ENCODE measurements at regions not wholly inside any gene's neighbourhood (a gene's known extent, or its start where the extent isn't known, plus 50 kb on each side); places are given as distances from the start of the nearest gene placed in this dataset.

DNA sequence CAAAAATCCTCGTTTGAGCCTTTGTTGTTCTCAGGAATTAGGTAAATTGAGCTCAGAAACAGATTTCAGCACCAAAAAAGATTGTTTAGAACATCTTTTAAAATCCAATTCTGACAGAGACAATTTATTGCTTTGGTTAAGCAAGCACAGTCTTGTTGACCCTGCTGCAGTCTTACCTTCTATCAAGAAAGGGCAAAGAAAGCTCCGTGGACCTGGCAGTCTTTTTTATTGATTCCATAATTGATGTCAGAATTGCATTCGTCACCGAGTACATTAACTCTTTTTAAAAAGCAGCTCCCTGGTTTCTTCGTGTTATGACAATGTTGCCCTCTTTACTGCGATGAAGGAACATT lies 334.8 kb downstream of the FGFR2 start:
- TF ChIP-seq, protein P1, sequence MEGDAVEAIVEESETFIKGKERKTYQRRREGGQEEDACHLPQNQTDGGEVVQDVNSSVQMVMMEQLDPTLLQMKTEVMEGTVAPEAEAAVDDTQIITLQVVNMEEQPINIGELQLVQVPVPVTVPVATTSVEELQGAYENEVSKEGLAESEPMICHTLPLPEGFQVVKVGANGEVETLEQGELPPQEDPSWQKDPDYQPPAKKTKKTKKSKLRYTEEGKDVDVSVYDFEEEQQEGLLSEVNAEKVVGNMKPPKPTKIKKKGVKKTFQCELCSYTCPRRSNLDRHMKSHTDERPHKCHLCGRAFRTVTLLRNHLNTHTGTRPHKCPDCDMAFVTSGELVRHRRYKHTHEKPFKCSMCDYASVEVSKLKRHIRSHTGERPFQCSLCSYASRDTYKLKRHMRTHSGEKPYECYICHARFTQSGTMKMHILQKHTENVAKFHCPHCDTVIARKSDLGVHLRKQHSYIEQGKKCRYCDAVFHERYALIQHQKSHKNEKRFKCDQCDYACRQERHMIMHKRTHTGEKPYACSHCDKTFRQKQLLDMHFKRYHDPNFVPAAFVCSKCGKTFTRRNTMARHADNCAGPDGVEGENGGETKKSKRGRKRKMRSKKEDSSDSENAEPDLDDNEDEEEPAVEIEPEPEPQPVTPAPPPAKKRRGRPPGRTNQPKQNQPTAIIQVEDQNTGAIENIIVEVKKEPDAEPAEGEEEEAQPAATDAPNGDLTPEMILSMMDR (IDR thresholded peaks at IDR 0.05; ENCODE audit: insufficient read depth, low read depth, low read length, missing control alignments), result no peak
- no peak overlapping the region for H3K4me3 ChIP-seq (ENCODE audit: low read depth, low read length)
- no peak for DNase-seq (ENCODE audit: low read depth)

DNA sequence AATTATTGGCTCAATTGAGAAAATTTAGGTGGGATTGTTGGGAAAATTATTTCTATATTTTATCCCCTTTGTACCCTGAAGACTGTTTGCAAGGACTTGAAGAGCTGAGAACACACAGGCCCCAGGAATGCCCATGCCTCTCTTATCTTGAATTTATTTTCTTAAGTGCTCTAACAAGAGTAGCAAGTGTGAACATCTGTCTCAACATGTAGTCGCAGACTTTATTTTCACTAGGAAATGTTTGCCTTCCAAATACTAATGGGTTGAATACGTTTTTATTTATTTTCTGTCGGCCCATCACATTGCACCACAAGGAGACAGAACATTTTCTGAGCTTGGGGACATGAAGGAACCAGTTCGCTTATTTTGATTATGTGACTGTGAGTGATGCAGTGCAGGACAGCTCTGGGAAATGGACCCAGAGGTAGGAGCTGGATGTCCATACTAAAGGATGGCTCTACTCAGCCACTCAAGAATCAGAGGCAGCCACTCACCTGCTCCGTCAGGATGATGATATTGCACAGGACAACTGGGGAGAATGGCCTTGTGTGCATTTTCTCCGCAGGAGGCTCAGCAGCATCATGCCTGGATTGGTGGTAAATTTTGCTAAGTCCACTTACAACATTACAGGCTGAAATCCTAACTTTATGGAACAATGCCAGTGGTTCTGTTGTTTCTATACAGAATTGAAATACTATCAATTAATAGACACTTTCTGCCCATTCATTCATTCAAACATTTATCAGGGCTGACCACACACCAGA lies 332.7 kb downstream of the FGFR2 start:
- DNase-seq (ENCODE audit: low read depth), result no peak
- TF ChIP-seq, protein P1 (IDR thresholded peaks at IDR 0.05; ENCODE audit: insufficient read depth, low read depth, low read length, missing control alignments), result no peak
- no peak overlapping the region for H3K4me3 ChIP-seq (ENCODE audit: low read depth, low read length)

DNA sequence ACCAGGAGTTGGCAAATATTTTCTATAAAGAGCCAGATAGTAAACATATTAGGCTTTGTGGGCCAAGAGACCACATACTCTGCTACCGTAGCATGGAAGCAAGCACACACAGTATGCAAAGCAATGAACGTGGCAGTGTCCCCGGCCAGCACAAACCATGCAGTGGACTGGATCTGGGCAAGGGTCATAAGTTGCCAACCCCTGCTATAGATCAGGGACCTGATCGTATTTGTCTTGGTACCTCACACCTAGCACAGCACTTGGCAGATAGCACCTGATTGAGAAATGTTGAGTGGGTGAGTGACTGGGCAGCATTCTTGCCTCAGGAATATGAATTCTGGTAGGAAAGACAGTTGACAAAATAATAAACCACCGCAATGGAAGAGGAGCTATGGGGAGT lies 331.9 kb downstream of the FGFR2 start:
- no peak overlapping the region for H3K4me3 ChIP-seq (ENCODE audit: low read depth, low read length)
- TF ChIP-seq, protein P1 (IDR thresholded peaks at IDR 0.05; ENCODE audit: insufficient read depth, low read depth, low read length, missing control alignments), result no peak
- no peak for DNase-seq (ENCODE audit: low read depth)

DNA sequence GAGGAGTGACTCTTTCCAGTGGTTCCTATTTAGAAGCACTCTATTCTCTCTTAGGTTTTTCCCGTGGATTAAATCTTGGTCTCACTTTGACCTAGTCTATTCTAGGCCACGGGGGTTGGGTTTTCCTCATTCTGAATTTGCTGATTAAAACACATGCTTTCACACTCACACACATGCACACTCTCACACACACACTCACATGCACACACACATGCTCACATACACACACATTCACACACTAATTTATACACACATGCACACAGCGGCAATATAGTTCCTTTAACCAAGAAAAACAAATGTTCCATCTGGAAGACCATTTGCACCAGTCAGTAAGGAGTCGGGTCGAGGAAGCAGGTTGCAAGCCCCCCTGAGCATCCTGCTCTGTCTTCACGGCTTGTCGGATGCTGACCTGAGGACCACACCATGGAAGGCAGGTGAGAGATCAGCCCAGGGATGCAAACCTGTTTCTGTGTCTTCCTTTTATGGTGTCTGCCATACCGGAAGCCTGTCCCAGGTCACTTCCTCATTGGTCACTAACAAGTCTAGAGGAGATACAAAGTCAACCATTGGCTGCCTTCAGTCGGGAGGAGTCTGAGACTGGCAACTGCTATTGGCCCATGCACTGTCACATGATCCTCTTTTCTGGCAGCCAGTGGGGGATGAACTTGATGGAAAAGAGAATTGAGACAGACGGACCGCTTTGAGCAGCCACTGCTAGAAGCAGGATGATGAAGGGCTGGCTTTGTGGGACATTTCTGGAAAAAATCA lies 330.8 kb downstream of the FGFR2 start:
- TF ChIP-seq, protein P1 (IDR thresholded peaks at IDR 0.05; ENCODE audit: insufficient read depth, low read depth, low read length, missing control alignments), result no peak
- H3K4me3 ChIP-seq (ENCODE audit: low read depth, low read length), result no peak overlapping the region
- DNase-seq (ENCODE audit: low read depth), result no peak

DNA sequence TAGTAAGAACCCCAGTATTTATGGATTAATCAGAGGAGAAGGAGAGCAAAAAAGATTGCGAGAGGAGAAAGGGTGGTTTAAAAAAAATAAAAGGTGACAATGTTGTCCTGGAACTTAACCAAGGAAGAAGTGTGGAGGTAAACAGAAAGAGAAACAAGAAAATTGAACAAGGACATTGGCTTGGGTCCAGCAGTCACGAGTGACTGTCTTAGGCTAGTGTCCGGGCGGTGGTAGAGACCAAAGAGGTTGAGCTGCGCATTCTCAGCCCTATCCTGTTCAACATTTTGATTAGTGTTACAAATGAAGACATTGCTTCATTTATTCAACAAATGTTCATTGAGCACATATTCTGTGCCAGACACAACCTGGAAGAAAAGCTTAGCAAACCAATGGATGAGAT lies 329.9 kb downstream of the FGFR2 start:
- H3K4me3 ChIP-seq (ENCODE audit: low read depth, low read length), result no peak overlapping the region
- TF ChIP-seq, protein P1 (IDR thresholded peaks at IDR 0.05; ENCODE audit: insufficient read depth, low read depth, low read length, missing control alignments), result no peak
- no peak for DNase-seq (ENCODE audit: low read depth)

DNA sequence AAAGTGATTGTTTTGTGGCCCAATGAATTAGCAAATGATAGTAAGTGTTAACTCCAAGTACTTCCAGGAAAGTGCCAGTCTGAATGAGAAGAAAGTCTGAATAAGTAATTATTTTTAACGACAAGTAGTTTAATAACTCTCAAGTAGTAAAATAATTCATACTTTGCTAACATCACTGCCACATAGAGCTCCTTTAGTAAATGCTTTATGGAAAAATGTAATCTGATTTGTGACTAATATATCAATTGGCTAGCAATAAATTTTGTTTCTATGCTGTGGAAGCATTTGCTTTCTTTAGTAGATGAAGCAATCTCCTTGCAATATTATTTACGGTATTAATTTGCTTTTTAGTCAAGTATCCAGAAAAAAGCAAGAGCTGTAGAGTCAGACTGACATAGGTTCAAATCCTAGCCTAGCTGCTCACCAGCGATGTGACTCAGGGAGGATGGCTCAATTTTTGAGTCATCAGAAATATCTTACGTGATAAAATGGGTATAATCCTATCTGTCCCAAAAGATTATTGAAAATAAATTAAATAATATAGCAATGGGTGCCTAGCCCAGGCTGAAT lies 329.3 kb downstream of the FGFR2 start:
- no peak for DNase-seq (ENCODE audit: low read depth)
- TF ChIP-seq, protein P1 (IDR thresholded peaks at IDR 0.05; ENCODE audit: insufficient read depth, low read depth, low read length, missing control alignments), result no peak
- no peak overlapping the region for H3K4me3 ChIP-seq (ENCODE audit: low read depth, low read length)

All from GM12865 (cell line).